Smooth muscle cell (in vitro differentiated cells): ENCODE measurements at regions not wholly inside any gene's neighbourhood (a gene's known extent, or its start where the extent isn't known, plus 50 kb on each side); places are given as distances from the start of the nearest gene placed in this dataset.
"Not testable (repeated sequence)": the region's sequence is repeated elsewhere in the genome, so short reads cannot be mapped to it uniquely, and the experiment has no call there.

Source experiments
- DNase-seq: peaks from one replicate; lab custom pipeline; 2025; ENCODE audit not compliant: unreplicated experiment; lab: John Stamatoyannopoulos, UW
- H2AFZ ChIP-seq: fragments of 200-600 bp; sonication (generic); 2 replicates; pipeline ENCODE4 v1.6.0; 2016; ENCODE audit warnings: antibody characterized with exemption, low read depth, mild to moderate bottlenecking
- H3F3A ChIP-seq: fragments of 200-600 bp; sonication (generic); 2 replicates; pipeline ENCODE4 v1.6.0; 2017; ENCODE audit warnings: antibody characterized with exemption, low read depth
- H3K27ac ChIP-seq: fragments of 200-600 bp; sonication (generic); 2 replicates; pipeline ENCODE4 v1.5.1; 2016; ENCODE audit warnings: low read depth, mild to moderate bottlenecking
- H3K27me3 ChIP-seq: fragments of 200-600 bp; sonication (generic); 2 replicates; pipeline ENCODE4 v1.6.1; 2016; ENCODE audit warnings: low read depth, mild to moderate bottlenecking
- H3K36me3 ChIP-seq: fragments of 200-600 bp; sonication (generic); 2 replicates; pipeline ENCODE4 v1.5.1; 2016; ENCODE audit warnings: low read depth
- H3K4me1 ChIP-seq: fragments of 200-600 bp; sonication (generic); 2 replicates; pipeline ENCODE4 v1.5.1; 2016; ENCODE audit warnings: low read depth
- H3K4me2 ChIP-seq: fragments of 200-600 bp; sonication (generic); 2 replicates; pipeline ENCODE4 v1.6.0; 2016; ENCODE audit warnings: mild to moderate bottlenecking
- H3K4me3 ChIP-seq: fragments of 200-600 bp; sonication (generic); 2 replicates; pipeline ENCODE4 v1.5.1; 2016; ENCODE audit warnings: mild to moderate bottlenecking
- H3K79me2 ChIP-seq: fragments of 200-600 bp; sonication (generic); 2 replicates; pipeline ENCODE4 v1.6.0; 2016; ENCODE audit warnings: low read depth, mild to moderate bottlenecking
- H3K9ac ChIP-seq: fragments of 200-600 bp; sonication (generic); 2 replicates; pipeline ENCODE4 v1.6.0; 2016; ENCODE audit warnings: low read depth
- H3K9me3 ChIP-seq: fragments of 200-600 bp; sonication (generic); replicated peaks from 2 replicates; pipeline ENCODE4 v1.5.1; 2016; ENCODE audit warnings: low read depth
- H4K20me1 ChIP-seq: fragments of 200-600 bp; sonication (generic); 2 replicates; pipeline ENCODE4 v1.6.0; 2016; ENCODE audit warnings: low read depth
- WGBS: methylation state at CpG from one replicate; pipeline ENCODE4 v1.1.7; 2016; ENCODE audit warnings: low lambda C conversion rate; 5-methylcytosine and 5-hydroxymethylcytosine counted together
- TF ChIP-seq, protein P1 (sequence below): fragments of 200-600 bp; sonication (generic); IDR thresholded peaks from 2 replicates; pipeline ENCODE4 v1.5.1; 2017; ENCODE audit warnings: borderline replicate concordance, mild to moderate bottlenecking, antibody characterized with exemption; ENCODE audit not compliant: insufficient read depth, poor library complexity, severe bottlenecking

DNA sequence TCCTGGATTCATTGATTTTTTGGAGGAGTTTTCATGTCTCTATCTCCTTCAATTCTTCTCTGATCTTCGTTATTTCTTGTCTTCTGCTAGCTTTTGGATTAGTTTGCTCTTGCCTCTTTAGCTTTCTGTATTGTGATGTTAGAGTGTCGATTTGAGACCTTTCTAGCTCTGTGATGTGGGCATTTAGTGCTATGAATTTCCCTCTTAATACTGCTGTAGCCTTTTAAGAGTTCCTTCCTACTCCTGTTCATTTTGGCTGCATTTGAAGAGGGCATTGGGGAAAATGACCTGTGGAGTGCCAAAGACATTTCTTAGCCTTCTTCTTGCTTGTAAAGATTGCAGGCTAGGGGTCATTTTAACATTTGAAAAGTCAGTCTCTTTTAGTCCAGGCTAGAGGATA lies 463.8 kb upstream of the GCFC2 start:
- Histone ChIP-seq H4K20me1 (no peaks in the 10 kb centered on the region), H3K4me3 (no peak overlapping the region), H3K4me2 (no peak overlapping the region), H3K9ac (no peak overlapping the region), H3K9me3 (peaks cover 2% of the 10 kb centered on the region), H2AFZ (no peak overlapping the region), H3K27me3 (no peaks in the 10 kb centered on the region), H3K36me3 (no peaks in the 10 kb centered on the region), H3F3A (no peaks in the 10 kb centered on the region), H3K4me1 (no peaks in the 10 kb centered on the region), H3K79me2 (no peaks in the 10 kb centered on the region), H3K27ac (no peak overlapping the region)
- WGBS: 73% methylated on average over 2 of the region's 2 CpGs
- TF ChIP-seq, protein P1, sequence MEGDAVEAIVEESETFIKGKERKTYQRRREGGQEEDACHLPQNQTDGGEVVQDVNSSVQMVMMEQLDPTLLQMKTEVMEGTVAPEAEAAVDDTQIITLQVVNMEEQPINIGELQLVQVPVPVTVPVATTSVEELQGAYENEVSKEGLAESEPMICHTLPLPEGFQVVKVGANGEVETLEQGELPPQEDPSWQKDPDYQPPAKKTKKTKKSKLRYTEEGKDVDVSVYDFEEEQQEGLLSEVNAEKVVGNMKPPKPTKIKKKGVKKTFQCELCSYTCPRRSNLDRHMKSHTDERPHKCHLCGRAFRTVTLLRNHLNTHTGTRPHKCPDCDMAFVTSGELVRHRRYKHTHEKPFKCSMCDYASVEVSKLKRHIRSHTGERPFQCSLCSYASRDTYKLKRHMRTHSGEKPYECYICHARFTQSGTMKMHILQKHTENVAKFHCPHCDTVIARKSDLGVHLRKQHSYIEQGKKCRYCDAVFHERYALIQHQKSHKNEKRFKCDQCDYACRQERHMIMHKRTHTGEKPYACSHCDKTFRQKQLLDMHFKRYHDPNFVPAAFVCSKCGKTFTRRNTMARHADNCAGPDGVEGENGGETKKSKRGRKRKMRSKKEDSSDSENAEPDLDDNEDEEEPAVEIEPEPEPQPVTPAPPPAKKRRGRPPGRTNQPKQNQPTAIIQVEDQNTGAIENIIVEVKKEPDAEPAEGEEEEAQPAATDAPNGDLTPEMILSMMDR: no peak
- no peak for DNase-seq

GRCh38 chr2:76173206-76173605 lies 462.5 kb upstream of the GCFC2 start:
- not testable (repeated sequence) for H3K36me3 ChIP-seq, H3K27me3 ChIP-seq, H2AFZ ChIP-seq, H3K4me3 ChIP-seq, H3K79me2 ChIP-seq, H3K9me3 ChIP-seq, H3F3A ChIP-seq, H3K4me1 ChIP-seq, H3K4me2 ChIP-seq, H3K27ac ChIP-seq, H4K20me1 ChIP-seq, H3K9ac ChIP-seq, DNase-seq
- 50% methylated on average over 1 of the region's 1 CpG for WGBS

DNA sequence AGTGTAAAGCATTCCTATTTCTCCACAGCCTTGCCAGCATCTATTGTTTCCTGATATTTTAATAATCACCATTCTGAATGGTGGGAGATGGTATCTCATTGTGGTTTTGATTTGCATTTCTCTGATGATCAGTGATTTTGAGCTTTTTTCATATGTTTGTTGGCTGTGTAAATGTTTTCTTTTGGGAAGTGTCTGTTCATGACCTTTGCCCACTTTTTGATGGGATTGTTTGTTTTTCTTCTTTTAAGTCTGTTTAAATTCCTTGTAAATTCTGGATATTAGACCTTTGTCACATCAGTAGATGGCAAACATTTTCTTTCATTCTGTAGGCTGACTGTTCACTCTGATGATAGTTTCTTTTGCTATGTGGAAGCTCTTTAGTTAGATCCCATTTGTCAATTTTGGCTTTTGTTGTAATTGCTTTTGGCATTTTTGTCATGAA lies 461.5 kb upstream of the GCFC2 start:
- H3K36me3 ChIP-seq, H3K27ac ChIP-seq, H3K4me1 ChIP-seq, H3K79me2 ChIP-seq, H2AFZ ChIP-seq, DNase-seq, H3K27me3 ChIP-seq, H3K4me3 ChIP-seq, H3K9me3 ChIP-seq, H3K4me2 ChIP-seq, H4K20me1 ChIP-seq, H3F3A ChIP-seq, H3K9ac ChIP-seq: not testable (repeated sequence)

GRCh38 chr2:76170856-76171255 lies 460.1 kb upstream of the GCFC2 start:
- H3K36me3 ChIP-seq: no peaks in the 10 kb centered on the region
- no peaks in the 10 kb centered on the region for H3F3A ChIP-seq
- no peak overlapping the region for H3K4me3 ChIP-seq
- no peaks in the 10 kb centered on the region for H3K27me3 ChIP-seq
- H3K4me1 ChIP-seq: no peaks in the 10 kb centered on the region
- H3K4me2 ChIP-seq: no peak overlapping the region
- H2AFZ ChIP-seq: no peak overlapping the region
- no peak overlapping the region for H3K27ac ChIP-seq
- WGBS: 91% methylated on average over 2 of the region's 2 CpGs
- no peaks in the 10 kb centered on the region for H3K9me3 ChIP-seq
- no peak overlapping the region for H3K9ac ChIP-seq
- H4K20me1 ChIP-seq: no peaks in the 10 kb centered on the region
- no peaks in the 10 kb centered on the region for H3K79me2 ChIP-seq
- TF ChIP-seq, protein P1: no peak
- DNase-seq: no peak

DNA sequence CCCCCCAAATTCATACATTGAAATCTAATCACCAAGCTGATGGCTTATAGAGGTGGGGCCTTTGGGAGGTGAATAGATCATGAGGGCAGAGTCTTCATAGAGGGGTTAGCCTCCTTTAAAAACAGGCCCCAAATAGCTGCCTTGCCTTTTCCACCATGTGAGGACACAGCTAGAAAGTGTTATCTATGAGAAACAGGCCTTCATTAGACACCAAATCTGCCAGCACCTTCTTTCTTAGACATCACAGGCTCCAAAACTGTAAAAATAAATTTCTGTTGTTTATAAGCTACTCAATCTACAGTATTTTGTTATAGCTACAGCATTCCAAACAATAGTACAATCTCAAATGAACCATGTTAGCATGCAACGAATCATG lies 459.3 kb upstream of the GCFC2 start:
- Histone ChIP-seq H3K27ac (no peak overlapping the region), H3K4me2 (no peak overlapping the region), H4K20me1 (no peaks in the 10 kb centered on the region), H2AFZ (no peak overlapping the region), H3K4me1 (no peaks in the 10 kb centered on the region), H3K36me3 (no peaks in the 10 kb centered on the region), H3K27me3 (no peaks in the 10 kb centered on the region), H3F3A (no peaks in the 10 kb centered on the region), H3K79me2 (no peaks in the 10 kb centered on the region), H3K9me3 (no peaks in the 10 kb centered on the region), H3K4me3 (no peak overlapping the region), H3K9ac (no peak overlapping the region)
- TF ChIP-seq, protein P1: no peak
- DNase-seq: no peak
- 83% methylated on average over 1 of the region's 1 CpG for WGBS
